GM21526 (cell line): ENCODE measurements at regions not wholly inside any gene's neighbourhood (a gene's known extent, or its start where the extent isn't known, plus 50 kb on each side); places are given as distances from the start of the nearest gene placed in this dataset.
"Not testable (repeated sequence)": the region's sequence is repeated elsewhere in the genome, so short reads cannot be mapped to it uniquely, and the experiment has no call there.

Source experiments
- ATAC-seq: cut with Tn5 transposase; IDR thresholded peaks from one replicate; pipeline ENCODE4 v1.9.1; 2021; ENCODE audit warnings: moderate library complexity; ENCODE audit not compliant: unreplicated experiment, low FRiP score

DNA sequence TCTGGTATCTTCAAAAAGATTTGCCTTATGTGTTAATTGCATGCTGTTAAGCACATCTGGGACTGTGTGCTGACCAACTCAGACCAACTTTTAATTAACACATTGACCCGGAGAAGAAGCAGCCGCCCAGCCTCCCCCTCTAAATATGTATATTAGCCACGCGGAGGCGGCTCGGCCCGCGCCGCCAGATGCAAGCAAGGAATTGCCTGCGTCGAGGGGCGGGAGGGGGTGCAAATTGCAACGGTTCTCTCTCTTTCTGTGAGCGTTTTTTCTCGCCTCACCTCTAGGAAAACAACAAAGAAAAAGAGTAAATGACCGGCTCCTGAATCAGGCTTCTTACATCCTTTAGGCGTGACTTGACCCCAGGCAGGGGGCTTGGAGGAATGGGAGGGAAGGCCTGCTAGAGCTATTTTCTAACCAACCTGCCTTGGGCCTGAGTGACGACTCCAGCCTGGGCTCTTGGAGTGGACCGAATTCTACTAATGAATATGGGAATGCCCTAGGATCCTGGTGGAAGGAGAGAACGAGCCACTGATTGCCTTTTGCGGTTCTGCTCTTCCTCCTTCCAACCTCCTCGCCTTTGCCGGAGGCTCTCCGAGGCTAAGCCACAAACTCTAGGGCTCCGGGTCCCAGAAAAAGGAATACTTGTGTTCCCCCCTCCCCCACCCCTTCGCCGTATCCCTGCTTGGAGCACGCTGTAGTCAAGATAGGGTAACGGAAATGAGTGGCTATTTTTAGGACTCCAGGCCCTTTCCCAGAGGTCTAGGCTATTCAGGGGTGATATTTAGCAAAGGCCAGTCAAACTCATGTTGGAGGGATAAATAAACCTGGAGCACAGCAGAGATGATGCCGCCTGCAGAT is 417.0 kb upstream of the ESRRG start:
- ATAC-seq: no peak

DNA sequence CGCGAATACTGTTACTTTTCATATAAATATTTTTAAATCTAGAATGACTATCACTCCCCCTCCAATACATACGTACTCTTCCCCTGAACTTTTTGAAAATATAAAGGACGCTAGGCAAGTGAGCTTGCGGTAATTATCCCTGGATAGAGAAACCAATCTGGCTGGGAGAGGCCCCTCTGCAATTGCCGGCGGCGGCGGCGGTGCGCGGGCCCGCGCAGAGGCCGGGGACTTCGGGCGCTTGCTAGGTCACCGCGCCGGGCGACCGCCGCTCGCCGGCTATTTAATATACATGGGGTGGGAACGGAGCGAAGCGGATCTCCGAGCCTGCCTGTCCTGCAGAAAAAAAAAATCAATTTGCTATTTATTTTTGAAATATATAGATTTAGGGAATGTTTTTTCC is 416.3 kb upstream of the ESRRG start:
- ATAC-seq: no peak

DNA sequence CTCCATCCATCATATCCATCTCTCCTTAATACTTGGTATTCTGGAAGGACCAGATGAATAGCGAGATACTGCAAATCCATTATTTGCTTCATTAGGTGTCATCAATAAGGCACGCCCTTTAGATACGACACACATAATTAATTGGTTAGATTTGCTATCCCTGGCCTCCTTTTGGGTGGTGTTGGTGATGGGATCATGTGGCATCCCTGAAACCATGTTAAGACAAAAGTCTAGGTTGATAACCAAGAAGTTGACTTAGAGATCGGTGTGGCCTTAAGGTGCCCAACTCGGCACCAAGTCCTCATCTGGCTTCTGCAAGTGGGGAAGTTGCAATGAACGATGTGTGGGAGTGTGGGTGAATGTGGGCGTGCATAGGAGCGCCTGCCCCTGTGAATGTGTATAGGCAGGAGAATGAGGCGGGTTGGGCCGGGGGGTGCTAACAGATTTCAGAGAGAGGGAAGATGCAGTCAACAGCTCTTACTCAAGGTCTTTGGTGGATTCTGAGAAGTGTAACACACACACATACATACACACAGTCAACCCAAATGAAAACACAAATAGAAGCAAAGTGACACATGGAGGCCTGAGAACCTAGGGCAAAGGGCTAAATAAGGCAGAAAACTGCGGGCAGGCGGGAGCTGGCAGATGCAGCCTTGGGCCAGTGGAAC is 415.7 kb upstream of the ESRRG start:
- ATAC-seq: no peak

DNA sequence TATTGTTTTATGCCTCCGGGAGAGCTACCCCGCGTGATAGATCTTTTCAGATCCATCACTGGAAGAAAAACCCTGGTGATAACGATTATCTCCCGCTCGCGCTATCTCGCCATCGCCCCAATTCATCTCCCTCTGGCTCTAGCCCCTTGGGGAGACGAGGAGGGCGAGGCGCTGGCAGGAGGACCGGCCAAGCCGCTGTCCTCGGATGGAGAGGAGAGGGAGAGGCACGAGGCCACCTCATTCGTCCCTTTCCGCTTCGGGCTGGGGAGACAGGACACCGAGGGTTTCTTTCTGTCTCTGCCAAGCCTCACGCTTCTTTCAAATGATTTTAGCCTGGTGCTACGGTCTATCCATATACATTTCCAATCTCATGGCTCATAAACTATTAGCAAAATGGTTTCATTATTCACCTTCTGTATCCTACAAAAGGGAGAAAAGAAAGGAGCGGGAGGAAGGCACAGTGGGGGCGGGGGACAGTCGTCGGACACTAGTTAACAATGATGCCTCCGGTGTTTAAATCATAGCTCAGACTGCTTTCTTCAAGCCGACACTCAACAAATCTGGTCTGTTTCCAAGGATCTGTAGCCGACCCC is 415.0 kb upstream of the ESRRG start:
- no peak for ATAC-seq

DNA sequence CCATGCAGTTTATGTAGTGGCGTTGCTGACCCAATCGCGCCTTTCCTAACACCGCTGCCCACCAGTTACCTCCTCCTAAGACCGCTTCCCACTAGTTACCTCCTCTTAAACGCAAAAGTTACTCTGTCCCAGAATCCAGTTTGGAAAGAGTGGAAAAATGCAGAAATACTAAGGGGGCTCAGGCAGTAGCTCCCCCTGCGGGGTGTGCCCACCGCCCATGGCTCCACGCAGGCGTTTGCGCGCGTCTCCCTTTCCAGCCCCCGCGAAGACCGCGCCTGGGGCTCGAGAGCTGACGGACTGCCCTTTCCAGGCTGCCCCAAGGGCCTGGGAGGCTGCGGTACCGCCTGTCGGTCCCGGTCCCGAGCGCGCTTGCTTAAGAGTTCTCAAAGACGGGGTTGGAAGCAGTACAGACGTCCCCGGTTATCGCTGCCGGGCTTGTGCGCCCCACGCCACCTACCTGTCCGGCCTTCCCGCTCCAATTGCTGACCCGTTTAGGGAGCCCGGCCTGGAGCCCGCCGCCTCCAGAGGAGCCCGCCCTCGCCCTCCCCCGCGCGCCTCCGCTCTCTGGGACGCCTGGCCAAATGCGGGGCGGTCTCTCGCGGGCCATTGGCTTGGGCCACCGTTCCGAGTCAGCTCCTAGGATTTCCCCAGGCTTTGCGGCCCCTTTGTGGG is 414.1 kb upstream of the ESRRG start:
- ATAC-seq: no peak

DNA sequence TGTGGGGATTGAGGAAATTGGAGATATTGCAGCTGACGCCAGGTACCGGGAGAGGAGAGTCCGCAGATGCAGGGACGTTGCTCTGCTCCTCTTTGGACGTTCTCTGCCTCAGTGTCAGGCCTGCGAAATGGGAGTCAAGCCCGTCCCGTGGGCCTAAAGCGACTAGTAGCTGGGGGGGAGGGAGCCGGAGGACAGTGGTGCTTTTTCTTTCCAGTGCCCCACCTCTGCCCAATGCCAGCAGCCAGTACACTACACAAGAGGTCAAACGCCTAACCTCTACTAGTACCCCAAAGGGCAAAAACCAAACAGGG is 413.6 kb upstream of the ESRRG start:
- ATAC-seq: no peak

DNA sequence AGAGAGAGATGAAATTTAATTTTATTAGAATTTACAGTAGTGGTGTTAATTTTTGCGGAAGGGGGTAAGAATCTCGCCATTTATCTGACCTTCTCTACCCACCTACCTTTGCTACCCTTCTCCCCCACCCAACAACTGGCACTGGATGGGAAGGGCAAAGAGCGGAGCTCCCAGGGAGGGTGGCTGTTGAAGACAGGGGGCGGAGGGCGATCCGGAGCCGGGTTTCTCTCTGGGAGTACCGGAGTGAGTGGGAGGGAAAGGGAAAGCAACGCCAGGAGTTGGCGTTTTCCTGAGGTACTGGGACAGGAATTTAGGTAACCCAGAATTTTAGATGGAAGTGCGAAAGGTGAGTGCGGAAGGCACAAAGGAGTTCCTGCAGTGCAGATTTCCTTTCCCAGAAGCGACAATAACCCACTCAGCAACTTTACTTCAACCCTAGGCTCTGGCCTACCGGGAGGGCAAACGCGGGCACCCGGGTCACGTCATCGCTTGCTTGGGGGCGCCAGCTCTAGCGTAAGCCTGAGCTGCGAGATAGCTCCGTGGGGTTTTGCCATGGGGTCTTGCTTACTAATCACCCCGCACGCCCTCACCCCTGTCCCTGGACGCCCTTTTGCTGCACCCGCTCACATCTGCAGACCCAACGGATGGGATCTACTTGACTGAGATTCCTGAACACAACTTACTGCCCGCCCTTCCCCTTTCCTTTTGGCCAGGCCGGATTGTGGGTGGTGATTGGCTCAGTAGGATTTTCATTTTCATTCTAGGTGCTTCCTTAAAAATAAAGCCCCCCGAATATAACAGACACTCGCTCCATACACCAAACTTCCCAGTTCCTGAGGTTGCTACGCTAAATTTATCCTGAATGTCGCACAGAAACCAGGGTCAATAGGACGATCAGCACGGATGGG is 413.0 kb upstream of the ESRRG start:
- ATAC-seq: no peak

DNA sequence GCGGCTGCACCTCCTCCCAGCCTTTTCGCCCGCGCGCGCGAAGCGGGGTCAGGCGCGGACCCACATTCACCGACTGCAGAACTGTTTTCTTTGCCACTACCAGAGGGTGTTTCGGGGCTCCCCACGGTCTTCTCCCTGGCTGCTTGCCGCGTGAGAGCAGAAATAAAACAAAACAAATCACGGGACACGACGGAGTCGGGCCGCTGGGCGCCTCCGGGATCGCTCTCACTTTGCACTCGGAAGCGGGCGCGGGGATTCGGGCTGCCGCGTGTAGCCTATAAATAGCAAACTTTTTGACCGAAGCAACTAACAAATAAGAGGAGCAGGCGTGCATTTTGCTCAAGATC is 412.3 kb upstream of the ESRRG start:
- no peak for ATAC-seq

DNA sequence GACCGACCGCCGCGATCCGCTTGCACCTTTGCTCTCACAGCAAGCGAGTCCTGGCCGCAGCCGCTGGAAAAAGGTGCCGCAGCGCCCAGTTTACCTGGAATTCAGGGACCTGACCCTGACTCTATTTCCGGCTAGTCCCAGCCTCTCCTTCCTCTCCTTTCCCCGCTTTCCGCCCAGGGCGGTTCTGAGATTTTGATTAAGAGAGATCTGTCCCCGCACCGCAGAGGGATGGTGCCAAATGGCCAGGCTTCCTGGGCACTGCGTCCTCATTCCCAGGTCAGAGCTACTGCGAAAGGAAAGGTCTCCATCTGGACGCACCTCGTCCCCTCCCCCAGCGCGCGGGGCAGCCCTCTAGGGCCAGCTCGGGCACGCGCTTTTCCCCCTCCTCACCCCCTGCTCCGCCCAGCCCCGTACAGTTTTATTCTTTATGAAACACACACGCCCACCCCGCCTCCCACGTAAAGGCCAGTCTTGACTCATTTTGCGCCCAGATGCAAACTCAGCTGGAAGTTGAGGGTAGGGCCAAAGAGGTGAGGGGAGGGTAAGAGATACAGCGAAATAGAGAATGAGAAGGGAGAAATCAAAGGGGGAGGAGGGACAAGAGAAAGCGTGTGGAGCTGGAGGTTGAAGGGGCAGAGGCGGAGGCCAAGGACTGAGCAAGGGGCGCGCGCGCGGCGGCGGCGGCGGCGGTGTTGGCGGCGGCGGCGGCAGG is 411.8 kb upstream of the ESRRG start:
- no peak for ATAC-seq

DNA sequence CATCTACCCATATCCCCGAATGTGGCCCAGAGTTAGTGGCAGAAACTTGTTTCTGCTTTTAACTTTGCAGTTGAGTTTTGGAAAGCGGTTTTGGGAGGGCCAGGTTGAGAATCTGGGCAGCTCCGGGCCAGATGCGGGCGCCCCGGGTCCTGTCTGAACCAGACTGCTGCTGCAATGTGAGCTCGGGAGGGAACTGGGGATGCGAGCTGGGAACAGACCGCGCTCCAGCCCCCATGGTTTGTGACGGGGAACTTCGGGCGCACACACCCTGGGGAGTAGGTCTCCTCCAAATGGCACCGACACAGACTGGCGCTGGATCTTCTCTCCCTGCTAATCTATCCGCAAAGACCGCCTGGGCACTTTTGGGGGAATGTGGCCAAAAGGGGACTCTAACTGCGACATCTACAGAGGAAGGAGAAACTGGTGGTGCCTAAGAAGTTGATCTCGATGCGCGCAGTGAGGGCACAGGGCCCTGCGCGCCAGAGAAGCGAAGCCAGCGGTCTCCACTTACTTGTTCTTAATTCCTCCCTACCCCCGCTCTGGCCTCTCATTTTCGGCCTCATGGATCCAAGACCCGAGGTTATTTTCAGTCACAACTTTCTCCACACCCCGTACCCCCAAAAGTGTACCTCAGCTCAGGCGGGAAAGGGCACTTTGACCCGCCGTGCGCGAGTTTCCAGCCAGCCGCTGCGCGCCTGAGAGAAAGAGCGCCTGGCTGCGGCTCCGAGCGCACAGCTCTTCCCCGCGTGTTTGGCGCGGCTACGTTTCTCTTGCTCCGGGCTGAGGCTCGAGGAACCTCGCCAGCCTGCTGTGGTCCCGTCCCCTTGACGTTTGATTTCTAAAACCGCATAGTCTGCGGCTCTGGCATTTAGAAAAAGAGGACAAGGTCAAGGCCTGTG is 411.0 kb upstream of the ESRRG start:
- ATAC-seq: no peak

DNA sequence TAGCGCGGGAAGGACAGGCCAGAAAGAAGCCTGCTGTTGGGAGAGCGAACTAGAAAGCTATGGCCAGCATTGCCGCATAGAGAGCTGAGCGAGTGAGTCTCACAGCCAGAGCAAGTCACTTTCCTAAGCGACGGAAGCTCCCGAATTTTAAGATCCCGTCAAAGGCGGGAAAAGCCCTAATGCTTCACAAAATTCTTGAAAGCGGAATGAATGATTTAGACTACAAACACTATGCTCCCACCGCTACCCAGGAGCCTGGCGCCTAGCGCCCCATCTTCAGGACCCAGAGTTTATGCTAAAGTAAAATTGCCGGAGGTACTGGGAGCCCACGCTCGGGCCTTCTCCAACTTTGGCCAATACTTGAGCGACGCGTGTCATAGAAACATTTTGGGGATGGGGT is 409.9 kb upstream of the ESRRG start:
- no peak for ATAC-seq

DNA sequence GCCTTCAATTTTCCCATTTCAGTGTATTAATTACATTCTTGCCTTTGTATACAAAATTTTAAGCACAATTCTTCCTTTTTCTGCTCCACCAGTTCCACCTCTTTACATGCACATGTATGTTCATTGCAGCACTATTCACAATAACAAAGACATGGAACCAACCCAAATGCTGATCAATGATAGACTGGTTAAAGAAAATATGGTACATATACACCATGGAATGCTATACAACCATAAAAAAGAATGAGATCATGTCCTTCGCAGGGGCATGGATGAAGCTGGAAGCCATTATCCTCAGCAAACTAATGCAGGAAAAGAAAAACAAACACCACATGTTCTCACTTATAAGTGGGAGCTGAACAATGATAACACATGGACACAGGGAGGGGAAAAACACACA is 400.1 kb upstream of the ESRRG start:
- not testable (repeated sequence) for ATAC-seq

DNA sequence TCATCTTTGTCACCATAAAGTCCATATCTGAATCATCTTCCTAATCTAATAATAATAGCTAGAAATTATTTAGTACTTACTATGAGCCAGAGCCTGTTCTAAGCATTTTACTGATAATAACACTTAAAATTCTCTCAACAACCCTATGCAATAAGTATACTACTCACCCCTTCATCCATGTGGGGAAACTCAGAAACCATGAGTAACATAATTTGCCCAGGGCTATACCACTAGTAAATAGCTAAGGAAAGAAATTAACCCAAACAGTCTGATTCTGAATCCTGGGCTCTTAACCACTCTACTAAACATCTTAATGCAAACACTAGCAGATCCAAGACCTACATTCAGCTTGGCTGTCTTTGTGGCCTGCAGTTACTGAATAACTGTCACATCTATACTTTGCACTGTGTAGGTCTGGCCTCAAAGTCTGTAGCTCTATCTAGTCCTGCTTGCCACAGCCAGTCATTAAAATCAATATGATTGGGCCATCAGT is 394.8 kb upstream of the ESRRG start:
- ATAC-seq: no peak

DNA sequence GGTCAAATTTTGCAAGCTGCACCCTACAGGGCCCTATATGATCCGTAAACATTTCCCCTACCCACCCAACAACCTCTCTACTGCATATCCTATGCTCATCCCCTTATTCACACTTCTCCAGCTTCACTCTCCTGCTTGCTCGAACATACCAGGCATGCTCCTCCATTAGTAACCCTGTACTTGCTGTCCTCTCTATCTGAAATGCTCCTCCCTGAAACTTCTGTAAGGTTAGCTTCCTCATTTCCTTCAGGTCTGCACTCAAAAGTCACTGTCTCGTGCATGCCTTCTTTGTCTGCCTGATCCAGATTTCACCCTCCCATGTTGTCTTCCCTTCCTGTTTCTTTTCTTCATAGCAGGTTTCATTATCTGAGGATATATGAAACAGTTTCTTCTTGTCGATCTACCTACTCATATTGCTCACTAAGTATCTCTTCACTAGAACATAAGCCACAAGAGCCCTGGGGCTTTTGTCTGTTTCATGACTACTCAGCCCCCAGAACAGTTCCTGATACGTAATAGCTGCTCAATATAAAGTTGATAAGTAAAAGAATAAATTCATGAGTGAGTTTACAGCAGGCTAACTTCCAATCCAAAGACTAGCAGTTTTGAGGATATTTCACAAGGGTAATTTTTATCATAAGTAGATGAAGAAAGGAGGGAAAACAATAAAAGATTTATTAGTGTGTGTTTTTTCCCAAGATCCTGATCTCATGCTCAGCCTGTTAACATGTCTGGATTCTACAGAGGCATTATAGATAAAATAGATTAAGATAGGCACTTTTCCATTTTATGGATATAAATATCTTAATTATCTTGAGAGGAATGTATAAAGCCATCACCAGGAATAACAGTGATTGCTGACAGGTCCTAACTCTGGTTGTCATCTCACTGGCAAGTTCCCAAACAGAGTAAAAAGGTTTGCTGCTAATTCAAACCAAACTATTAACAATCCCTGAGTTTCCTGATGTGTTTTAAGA is 392.5 kb upstream of the ESRRG start:
- no peak for ATAC-seq

DNA sequence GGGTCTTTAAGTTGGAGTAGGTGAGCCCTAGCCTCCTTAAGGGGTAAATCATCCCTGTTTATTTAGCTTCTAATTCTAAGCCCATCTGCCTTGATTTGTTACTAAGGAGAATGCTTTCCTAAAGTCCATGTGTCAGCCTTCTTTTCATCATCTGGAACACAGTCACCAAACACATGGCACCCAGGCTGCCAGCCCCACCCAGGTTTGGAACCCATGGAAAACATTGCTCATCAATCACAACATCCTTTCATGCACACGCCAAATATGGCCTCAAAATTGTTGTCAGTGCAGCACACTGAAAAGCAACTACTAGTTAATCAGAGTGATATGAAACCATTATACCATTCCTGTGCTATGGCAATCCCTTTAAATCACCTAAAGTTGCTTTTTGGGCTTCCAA is 386.7 kb upstream of the ESRRG start:
- ATAC-seq: no peak

DNA sequence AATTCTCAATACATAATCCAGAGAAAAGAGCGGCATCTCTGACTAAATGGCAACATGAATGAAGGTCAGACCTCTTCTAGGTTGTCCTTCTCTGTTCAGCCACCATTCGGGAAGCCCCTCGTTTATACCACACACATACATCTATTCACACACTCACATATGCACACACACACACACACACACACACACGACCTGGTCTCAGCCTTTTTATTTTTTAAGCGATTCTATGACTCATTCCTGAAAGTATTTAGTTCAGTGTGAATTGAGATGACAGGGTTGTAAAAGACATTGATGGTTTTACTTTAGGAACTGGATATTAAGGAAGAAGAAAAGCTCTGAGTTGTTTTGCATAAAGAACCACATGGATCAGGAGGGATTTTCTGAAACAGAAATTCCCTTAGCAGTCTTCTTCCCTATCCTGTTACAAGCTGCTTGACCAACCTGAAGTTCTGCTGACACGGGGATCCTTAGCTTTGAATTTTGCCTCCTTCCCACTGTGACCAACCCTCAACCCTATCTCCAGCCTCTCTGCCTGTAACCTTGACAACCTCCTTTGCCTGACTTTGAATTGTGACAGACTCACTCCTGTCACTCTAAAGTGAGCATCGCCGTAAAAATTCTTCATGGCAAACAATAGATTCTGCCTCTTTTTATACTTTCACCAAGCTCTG is 383.1 kb upstream of the ESRRG start:
- no peak for ATAC-seq

DNA sequence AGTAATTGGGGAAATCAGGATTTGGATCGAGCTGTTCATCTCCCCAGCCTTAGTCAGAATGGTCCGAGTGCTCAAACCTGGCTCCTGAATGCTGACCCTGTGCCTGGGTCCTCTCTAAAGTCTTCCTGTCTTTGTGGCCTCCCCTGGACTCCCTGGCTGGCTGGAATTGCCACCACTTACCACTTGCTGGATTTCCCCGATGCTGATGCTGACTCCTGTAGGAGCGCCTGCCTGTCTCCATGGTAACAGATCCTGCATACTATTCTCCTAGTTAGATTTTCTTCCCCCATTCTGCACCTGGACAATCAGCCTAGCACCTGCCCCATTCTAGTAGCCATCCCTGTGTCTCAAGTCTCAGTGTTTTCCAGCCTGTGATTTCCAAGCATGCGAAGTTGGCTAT is 382.2 kb upstream of the ESRRG start:
- ATAC-seq: no peak
